Neural cell (in vitro differentiated cells): ENCODE measurements at regions not wholly inside any gene's neighbourhood (a gene's known extent, or its start where the extent isn't known, plus 50 kb on each side); places are given as distances from the start of the nearest gene placed in this dataset.
A peak's percentile ranks its signal among the peaks of the same experiment; 100 is the strongest.

ENCODE experiments used
- POLR2AphosphoS5 ChIP-seq: IDR thresholded peaks from 2 replicates; pipeline ENCODE4 v1.6.1; 2012
- RAD21 ChIP-seq: fragments of 450-650 bp; conservative IDR thresholded peaks from 2 replicates; pipeline ENCODE4 v1.6.1; 2014; ENCODE audit warnings: antibody characterized with exemption, mild to moderate bottlenecking, moderate library complexity
- SMC3 ChIP-seq: fragments of 450-650 bp; conservative IDR thresholded peaks from 2 replicates; pipeline ENCODE4 v1.6.1; 2014; ENCODE audit warnings: antibody characterized with exemption, mild to moderate bottlenecking, moderate library complexity; ENCODE audit not compliant: poor library complexity
- TAF1 ChIP-seq: IDR thresholded peaks from 2 replicates; pipeline ENCODE4 v1.6.1; 2012; ENCODE audit warnings: low read depth
- TF ChIP-seq, protein P1 (sequence below): fragments of 450-650 bp; IDR thresholded peaks from 2 replicates; pipeline ENCODE4 v1.5.1; 2014; ENCODE audit warnings: antibody characterized with exemption, mild to moderate bottlenecking, moderate library complexity; ENCODE audit not compliant: poor library complexity, severe bottlenecking

DNA sequence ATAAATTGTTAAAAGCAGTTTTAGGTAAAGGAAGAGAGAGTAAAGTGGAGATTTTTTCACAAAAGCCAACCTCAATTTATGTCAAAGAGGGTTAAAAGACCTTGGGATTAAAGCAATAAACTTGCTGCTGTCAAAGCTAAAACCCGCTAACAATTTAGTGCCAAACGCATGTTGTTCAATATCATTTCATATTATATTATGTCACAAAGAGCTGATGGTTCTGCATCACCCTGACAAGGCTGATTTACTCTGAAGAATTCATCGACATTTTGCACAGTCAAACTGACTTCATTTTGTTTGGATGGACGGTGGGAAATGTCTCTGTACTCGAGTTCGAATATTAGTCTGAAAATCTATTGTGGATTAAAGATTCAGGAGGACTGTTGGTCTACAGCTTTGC, 315.8 kb upstream of the TSHZ3 start:
- TF ChIP-seq, protein P1, sequence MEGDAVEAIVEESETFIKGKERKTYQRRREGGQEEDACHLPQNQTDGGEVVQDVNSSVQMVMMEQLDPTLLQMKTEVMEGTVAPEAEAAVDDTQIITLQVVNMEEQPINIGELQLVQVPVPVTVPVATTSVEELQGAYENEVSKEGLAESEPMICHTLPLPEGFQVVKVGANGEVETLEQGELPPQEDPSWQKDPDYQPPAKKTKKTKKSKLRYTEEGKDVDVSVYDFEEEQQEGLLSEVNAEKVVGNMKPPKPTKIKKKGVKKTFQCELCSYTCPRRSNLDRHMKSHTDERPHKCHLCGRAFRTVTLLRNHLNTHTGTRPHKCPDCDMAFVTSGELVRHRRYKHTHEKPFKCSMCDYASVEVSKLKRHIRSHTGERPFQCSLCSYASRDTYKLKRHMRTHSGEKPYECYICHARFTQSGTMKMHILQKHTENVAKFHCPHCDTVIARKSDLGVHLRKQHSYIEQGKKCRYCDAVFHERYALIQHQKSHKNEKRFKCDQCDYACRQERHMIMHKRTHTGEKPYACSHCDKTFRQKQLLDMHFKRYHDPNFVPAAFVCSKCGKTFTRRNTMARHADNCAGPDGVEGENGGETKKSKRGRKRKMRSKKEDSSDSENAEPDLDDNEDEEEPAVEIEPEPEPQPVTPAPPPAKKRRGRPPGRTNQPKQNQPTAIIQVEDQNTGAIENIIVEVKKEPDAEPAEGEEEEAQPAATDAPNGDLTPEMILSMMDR = no peak
- TF ChIP-seq TAF1 (no peak), POLR2AphosphoS5 (peak; percentile 70), RAD21 (no peak), SMC3 (no peak)
